HepG2 (cell line): ENCODE measurements at regions not wholly inside any gene's neighbourhood (a gene's known extent, or its start where the extent isn't known, plus 50 kb on each side); places are given as distances from the start of the nearest gene placed in this dataset.
"Not testable (repeated sequence)": the region's sequence is repeated elsewhere in the genome, so short reads cannot be mapped to it uniquely, and the experiment has no call there.

Experiments
- ATAC-seq: fragments of 200-7000 bp; cut with Tn5 transposase; 3 replicates; pipeline ENCODE4 v1.9.1; 2020; ENCODE audit warnings: mild to moderate bottlenecking, moderate library complexity
- BruUV-seq: library from RNA; stranded (reverse); fragments of 400-500 nt; replicated peaks from 2 replicates; lab custom pipeline; 2021; lab: Mats Ljungman, UMichigan
- CTCF ChIA-PET: fragments of 300-600 bp; formaldehyde crosslinking; extraction: SDS; loops from one replicate; lab custom pipeline; 2021; ENCODE audit warnings: low total read pairs, inconsistent platforms, low intra/inter-chr PET ratio; lab: Yijun Ruan, JAX
- POLR2A ChIA-PET: fragments of 350-600 bp; sonication (Branson Sonifier 250); formaldehyde crosslinking; loops from one replicate; lab custom pipeline; 2020; ENCODE audit warnings: antibody characterized with exemption, inconsistent platforms; lab: Yijun Ruan, JAX
- DNase-seq: peaks from one replicate; pipeline ENCODE4 v3.0.0-alpha.2; 2015; ENCODE audit warnings: low spot score
- FAIRE-seq: peaks from 3 replicates; lab custom pipeline; 2011; peaks lifted over from hg19 to GRCh38; lab: Jason Lieb, UNC
- H2AFZ ChIP-seq: one replicate; pipeline ENCODE4 v1.6.1; 2011; ENCODE audit warnings: low read length, inconsistent platforms
- H3K27ac ChIP-seq: fragments of 300-600 bp; 3 replicates; pipeline ENCODE4 v1.8.0; 2011; ENCODE audit warnings: mixed run types, mild to moderate bottlenecking, mixed read lengths, low read length, inconsistent platforms; ENCODE audit not compliant: insufficient read depth; ENCODE audit errors: extremely low read length
- H3K27me3 ChIP-seq, 2 experiments: fragments of 200-600 bp in 1 of 2; 2 replicates in 1 of 2; 3 replicates in 1 of 2; pipeline versions ENCODE4 v1.6.0 to v1.8.0; 2011; ENCODE audit warnings: low read length in 2 of 2, mild to moderate bottlenecking in 2 of 2, moderate library complexity in 2 of 2, inconsistent platforms in 1 of 2; ENCODE audit not compliant: insufficient read depth in 2 of 2, control insufficient read depth in 1 of 2
- H3K36me3 ChIP-seq, 2 experiments: fragments of 200-600 bp in 1 of 2; replicated peaks in 1 of 2; 2 replicates in 1 of 2; 3 replicates in 1 of 2; pipeline versions ENCODE4 v1.5.1 to v1.8.0; 2011; ENCODE audit warnings: low read length in 2 of 2, inconsistent platforms in 1 of 2; ENCODE audit not compliant: insufficient read depth in 2 of 2, control insufficient read depth in 1 of 2
- H3K4me1 ChIP-seq: 2 replicates; pipeline ENCODE4 v1.5.1; 2012; ENCODE audit warnings: low read length, inconsistent platforms; ENCODE audit not compliant: insufficient read depth
- H3K4me2 ChIP-seq: 2 replicates; pipeline ENCODE4 v1.6.0; 2011; ENCODE audit warnings: low read depth, low read length, inconsistent platforms
- H3K4me3 ChIP-seq, 3 experiments: fragments of 200-600 bp in 1 of 3; sonication (generic), shearing (Covaris generic) in 1 of 3; replicated peaks in 1 of 3; 2 replicates each; pipeline ENCODE4 v1.5.1; 2011 to 2016; ENCODE audit warnings: low read length in 3 of 3, inconsistent platforms in 2 of 3, low read depth in 2 of 3, mild to moderate bottlenecking in 2 of 3, control low read depth in 1 of 3, mixed read lengths in 1 of 3; ENCODE audit not compliant: insufficient read depth in 1 of 3
- H3K79me2 ChIP-seq: one replicate; pipeline ENCODE4 v1.6.1; 2011; ENCODE audit warnings: low read length, inconsistent platforms; ENCODE audit not compliant: insufficient read depth
- H3K9ac ChIP-seq: 2 replicates; pipeline ENCODE4 v1.6.0; 2011; ENCODE audit warnings: mild to moderate bottlenecking, low read depth, low read length, inconsistent platforms; ENCODE audit not compliant: insufficient read depth
- H3K9me3 ChIP-seq: 2 replicates; pipeline ENCODE4 v1.5.1; 2012; ENCODE audit warnings: mild to moderate bottlenecking, low read length
- H4K20me1 ChIP-seq: 2 replicates; pipeline ENCODE4 v1.6.0; 2011; ENCODE audit warnings: inconsistent platforms, mild to moderate bottlenecking, low read length, moderate library complexity; ENCODE audit not compliant: insufficient read depth
- KDM2A ChIP-seq: sonication (generic); formaldehyde crosslinking; IDR thresholded peaks from 2 replicates; pipeline ENCODE4 v1.4.0; 2020; ENCODE audit warnings: low read depth, missing genetic modification reagents, borderline replicate concordance
- RAD21 ChIP-seq: fragments of 450-650 bp; formaldehyde crosslinking; IDR thresholded peaks from 2 replicates; pipeline ENCODE4 v1.5.0; 2020; ENCODE audit warnings: mild to moderate bottlenecking
- STAG1 ChIP-seq: sonication (generic); formaldehyde crosslinking; IDR thresholded peaks from 2 replicates; pipeline ENCODE4 v1.4.0; 2020; ENCODE audit warnings: missing genetic modification reagents
- ZNF768 ChIP-seq: sonication (generic); formaldehyde crosslinking; IDR thresholded peaks from 2 replicates; pipeline ENCODE4 v1.4.0; 2020; ENCODE audit warnings: missing genetic modification reagents
- WGBS: methylation state at CpG from one replicate; pipeline ENCODE4 v1.1.6; 2017; ENCODE audit warnings: low lambda C conversion rate; 5-methylcytosine and 5-hydroxymethylcytosine counted together
- in situ Hi-C: cut with HindIII; loops from 2 replicates; pipeline ENCODE4 v1.10.0; 2017; ENCODE audit warnings: low pct_unique_long_range_greater_than_20kb; ENCODE audit not compliant: extremely low pct_ligation_motif_present
- intact Hi-C: fragments of 100-400 bp; cut with micrococcal nuclease; formaldehyde crosslinking; loops from one replicate; pipeline ENCODE4 v1.10.0; 2022; ENCODE audit not compliant: unreplicated experiment
- TF ChIP-seq, protein P1 (sequence below): sonication (generic); formaldehyde crosslinking; IDR thresholded peaks from 2 replicates; pipeline ENCODE4 v1.5.0; 2020; ENCODE audit warnings: mild to moderate bottlenecking, missing genetic modification reagents, moderate library complexity

DNA sequence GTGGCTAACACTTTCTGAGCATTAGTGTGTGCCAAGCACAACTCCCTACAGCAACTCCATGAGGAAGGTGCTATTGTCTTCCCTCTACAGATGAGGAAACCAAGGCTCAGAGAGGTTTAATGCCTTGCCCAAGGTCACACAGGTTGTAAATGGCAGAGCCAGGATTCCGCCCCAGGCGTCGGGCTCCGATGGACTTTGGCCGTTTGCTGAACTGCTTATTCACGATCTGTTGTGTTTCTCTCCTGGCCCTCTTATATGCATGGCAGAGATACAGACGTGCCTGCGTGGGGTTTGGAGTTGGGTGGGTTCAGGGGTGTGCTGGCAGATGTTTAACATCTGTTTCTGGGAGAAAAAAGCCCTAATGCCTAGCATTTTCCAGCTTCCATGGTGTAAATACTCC is 117.4 kb downstream of the ZNF267 start:
- H3K4me3 ChIP-seq, intact Hi-C loops, H3K9me3 ChIP-seq, H3K27me3 ChIP-seq, in situ Hi-C loops, H3K9ac ChIP-seq, H3K4me1 ChIP-seq, H3K27ac ChIP-seq, BruUV-seq, H3K36me3 ChIP-seq, POLR2A ChIA-PET, FAIRE-seq, H2AFZ ChIP-seq, ATAC-seq, H4K20me1 ChIP-seq, CTCF ChIA-PET, H3K79me2 ChIP-seq: not testable (repeated sequence)
- H3K4me2 ChIP-seq: peak overlapping the region; percentile 33; the same call in 1 of the 2 replicates
- 13% methylated on average over 5 of the region's 8 CpGs for WGBS
- DNase-seq: peak; percentile 4
- peak; percentile 88 for TF ChIP-seq ZNF768 (CRISPR knock-in tag)

DNA sequence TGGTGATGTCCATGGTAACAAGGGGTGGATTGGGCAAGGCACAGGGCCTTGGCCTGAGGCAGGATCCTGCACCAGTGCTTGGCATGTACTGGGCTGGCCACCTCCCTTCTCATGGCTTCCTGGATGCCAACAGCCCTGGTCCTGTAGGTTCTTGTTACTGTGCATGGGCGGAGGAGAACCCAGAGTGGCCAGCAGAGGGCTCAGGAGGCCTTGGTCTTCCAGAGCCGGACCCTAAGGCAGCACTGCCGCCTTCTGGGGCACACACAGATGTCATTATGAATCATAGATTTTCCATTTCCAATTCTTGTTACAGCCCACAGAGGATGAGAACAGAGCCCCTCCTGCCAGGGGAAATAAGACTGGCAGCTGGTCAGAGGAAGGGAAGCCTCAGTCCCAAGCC is 122.7 kb downstream of the ZNF267 start:
- POLR2A ChIA-PET, intact Hi-C loops, H3K9me3 ChIP-seq, H3K9ac ChIP-seq, FAIRE-seq, BruUV-seq, H3K79me2 ChIP-seq, H3K27ac ChIP-seq, H3K4me2 ChIP-seq, H2AFZ ChIP-seq, H3K4me1 ChIP-seq, in situ Hi-C loops, DNase-seq, CTCF ChIA-PET, H4K20me1 ChIP-seq, H3K36me3 ChIP-seq, H3K27me3 ChIP-seq, H3K4me3 ChIP-seq: not testable (repeated sequence)
- WGBS: 0% methylated on average over 3 of the region's 3 CpGs
- ATAC-seq: peak; percentile 74
- TF ChIP-seq KDM2A (CRISPR knock-in tag): peak; percentile 22; the same call in 1 of the 2 replicates
- TF ChIP-seq RAD21 (CRISPR knock-in tag): peak; percentile 66
- TF ChIP-seq ZNF768 (CRISPR knock-in tag): 0 out of 2 replicates have a peak, but pooled peaks have one; percentile 53
- TF ChIP-seq, protein P1, sequence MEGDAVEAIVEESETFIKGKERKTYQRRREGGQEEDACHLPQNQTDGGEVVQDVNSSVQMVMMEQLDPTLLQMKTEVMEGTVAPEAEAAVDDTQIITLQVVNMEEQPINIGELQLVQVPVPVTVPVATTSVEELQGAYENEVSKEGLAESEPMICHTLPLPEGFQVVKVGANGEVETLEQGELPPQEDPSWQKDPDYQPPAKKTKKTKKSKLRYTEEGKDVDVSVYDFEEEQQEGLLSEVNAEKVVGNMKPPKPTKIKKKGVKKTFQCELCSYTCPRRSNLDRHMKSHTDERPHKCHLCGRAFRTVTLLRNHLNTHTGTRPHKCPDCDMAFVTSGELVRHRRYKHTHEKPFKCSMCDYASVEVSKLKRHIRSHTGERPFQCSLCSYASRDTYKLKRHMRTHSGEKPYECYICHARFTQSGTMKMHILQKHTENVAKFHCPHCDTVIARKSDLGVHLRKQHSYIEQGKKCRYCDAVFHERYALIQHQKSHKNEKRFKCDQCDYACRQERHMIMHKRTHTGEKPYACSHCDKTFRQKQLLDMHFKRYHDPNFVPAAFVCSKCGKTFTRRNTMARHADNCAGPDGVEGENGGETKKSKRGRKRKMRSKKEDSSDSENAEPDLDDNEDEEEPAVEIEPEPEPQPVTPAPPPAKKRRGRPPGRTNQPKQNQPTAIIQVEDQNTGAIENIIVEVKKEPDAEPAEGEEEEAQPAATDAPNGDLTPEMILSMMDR: peak; percentile 72
- TF ChIP-seq STAG1 (CRISPR knock-in tag): peak; percentile 60

DNA sequence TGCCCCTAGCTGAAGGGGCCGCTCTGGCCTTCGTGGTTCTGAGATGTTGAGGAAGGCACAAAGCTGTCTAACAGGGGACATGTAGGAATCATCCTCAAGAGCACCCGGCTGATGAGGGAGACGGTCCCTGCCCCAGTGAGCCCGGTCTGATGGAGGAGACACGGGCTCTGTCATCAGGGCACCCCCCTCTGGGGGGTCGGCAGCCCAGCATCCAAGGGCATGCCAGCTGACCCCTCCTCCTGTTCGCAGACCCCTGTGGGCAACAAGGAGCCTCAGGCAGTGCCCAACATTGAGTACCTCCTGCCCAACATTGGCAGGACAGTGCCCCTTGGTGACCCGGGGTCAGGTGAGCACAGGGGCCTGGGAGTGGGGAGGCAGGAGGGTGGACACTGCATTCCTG is 128.9 kb downstream of the ZNF267 start:
- POLR2A ChIA-PET, H3K9ac ChIP-seq, H3K4me2 ChIP-seq, FAIRE-seq, ATAC-seq, DNase-seq, BruUV-seq, H3K9me3 ChIP-seq, CTCF ChIA-PET, H3K4me1 ChIP-seq, H4K20me1 ChIP-seq, H3K4me3 ChIP-seq, intact Hi-C loops, H3K27me3 ChIP-seq, H2AFZ ChIP-seq, H3K36me3 ChIP-seq, in situ Hi-C loops, H3K27ac ChIP-seq, H3K79me2 ChIP-seq: not testable (repeated sequence)
- WGBS: 59% methylated on average over 5 of the region's 9 CpGs
